Dendritic cell treated with granulocyte-macrophage colony-stimulating factor and Interleukin-4, amounts not matched to agents 40 ng/mL and 50 ng/mL, for 4 days (primary cell): ENCODE measurements at regions not wholly inside any gene's neighbourhood (a gene's known extent, or its start where the extent isn't known, plus 50 kb on each side); places are given as distances from the start of the nearest gene placed in this dataset.

ENCODE experiments used
- H3K27ac Mint-ChIP-seq: one replicate; pipeline ENCODE4 v1.8.0; 2022; ENCODE audit warnings: mild to moderate bottlenecking, mixed read lengths
- H3K27me3 Mint-ChIP-seq: one replicate; pipeline ENCODE4 v1.8.0; 2022; ENCODE audit warnings: mild to moderate bottlenecking, mixed read lengths
- H3K36me3 Mint-ChIP-seq: one replicate; pipeline ENCODE4 v1.8.0; 2022; ENCODE audit warnings: low read depth, mixed read lengths
- H3K4me1 Mint-ChIP-seq: one replicate; pipeline ENCODE4 v1.8.0; 2022; ENCODE audit warnings: low read depth, mixed read lengths
- H3K4me3 Mint-ChIP-seq: one replicate; pipeline ENCODE4 v1.8.0; 2022; ENCODE audit warnings: mild to moderate bottlenecking, moderate library complexity, mixed read lengths
- H3K9me3 Mint-ChIP-seq: one replicate; pipeline ENCODE4 v1.8.0; 2022; ENCODE audit warnings: mixed read lengths
- intact Hi-C: fragments of 100-400 bp; cut with micrococcal nuclease; formaldehyde crosslinking; loops from one replicate; pipeline ENCODE4 v1.15.0; 2022

DNA sequence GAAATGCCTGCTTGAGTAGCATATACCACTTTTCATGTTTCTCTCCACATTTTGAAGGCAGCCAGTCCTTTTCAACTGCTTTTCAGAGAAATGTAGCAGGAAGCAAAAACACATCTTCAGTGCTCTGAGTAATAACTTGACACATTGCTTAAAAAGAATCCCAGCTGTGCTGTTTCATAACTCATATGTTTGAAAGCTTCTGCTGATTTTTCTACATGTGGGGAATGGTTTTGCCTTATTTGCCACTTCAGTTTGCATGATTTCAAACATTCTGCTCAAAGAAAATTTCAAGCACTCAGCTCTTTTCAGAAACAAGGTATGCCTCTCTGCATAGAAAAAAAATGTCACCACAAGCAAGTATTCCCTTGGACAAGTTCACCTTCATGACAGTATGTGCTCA, 732.8 kb downstream of the POM121L12 start:
- intact Hi-C loops: no loop called here
- peaks cover 69% of the 10 kb centered on the region for H3K9me3 Mint-ChIP-seq
- H3K27me3 Mint-ChIP-seq: no peaks in the 10 kb centered on the region
- no peaks in the 10 kb centered on the region for H3K4me1 Mint-ChIP-seq
- H3K4me3 Mint-ChIP-seq: no peak overlapping the region
- H3K27ac Mint-ChIP-seq: no peak overlapping the region
- H3K36me3 Mint-ChIP-seq: no peaks in the 10 kb centered on the region

GRCh38 chr7:53771701-53772100, 736.3 kb downstream of the POM121L12 start:
- Mint-ChIP-seq H3K4me1 (no peaks in the 10 kb centered on the region), H3K9me3 (peaks cover 51% of the 10 kb centered on the region), H3K36me3 (no peaks in the 10 kb centered on the region), H3K27ac (no peak overlapping the region), H3K27me3 (no peaks in the 10 kb centered on the region), H3K4me3 (no peak overlapping the region)
- intact Hi-C loops: no loop called here

DNA sequence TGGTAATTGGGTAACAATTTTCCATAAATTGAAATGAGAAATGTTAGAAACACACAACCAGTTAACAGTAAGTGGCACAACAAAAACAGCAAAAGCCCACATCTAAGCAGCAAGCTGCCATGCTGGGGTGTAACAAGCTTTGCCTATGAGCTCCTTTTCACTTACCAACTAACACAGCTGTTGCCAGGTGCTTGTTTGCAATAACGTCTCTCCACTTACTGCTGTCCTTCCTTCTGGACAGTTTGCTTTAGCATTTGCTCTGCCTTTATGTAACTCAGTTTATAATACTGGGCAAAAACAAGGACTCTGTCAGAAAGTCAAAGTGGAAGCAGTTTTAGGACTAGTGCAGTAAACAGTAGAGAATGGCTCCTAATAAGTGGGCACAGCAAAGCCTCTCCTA, 740.9 kb downstream of the POM121L12 start:
- no peaks in the 10 kb centered on the region for H3K4me1 Mint-ChIP-seq
- H3K27ac Mint-ChIP-seq: no peak overlapping the region
- H3K9me3 Mint-ChIP-seq: peaks cover 25% of the 10 kb centered on the region
- no peaks in the 10 kb centered on the region for H3K36me3 Mint-ChIP-seq
- no peak overlapping the region for H3K4me3 Mint-ChIP-seq
- intact Hi-C loops: no loop called here
- no peaks in the 10 kb centered on the region for H3K27me3 Mint-ChIP-seq

GRCh38 chr7:53789741-53790140, 752.4 kb upstream of the VSTM2A start:
- Mint-ChIP-seq H3K4me1 (no peaks in the 10 kb centered on the region), H3K27me3 (no peaks in the 10 kb centered on the region), H3K4me3 (no peak overlapping the region), H3K36me3 (no peaks in the 10 kb centered on the region), H3K9me3 (peaks cover 30% of the 10 kb centered on the region), H3K27ac (no peak overlapping the region)
- intact Hi-C loops: no loop called here

- H3K27me3 Mint-ChIP-seq: no peaks in the 10 kb centered on the region
- no peak overlapping the region for H3K4me3 Mint-ChIP-seq
- intact Hi-C loops: no loop called here
- peaks cover 70% of the 10 kb centered on the region for H3K9me3 Mint-ChIP-seq
- no peaks in the 10 kb centered on the region for H3K4me1 Mint-ChIP-seq
- no peaks in the 10 kb centered on the region for H3K36me3 Mint-ChIP-seq
- no peak overlapping the region for H3K27ac Mint-ChIP-seq
Observed at GRCh38 chr7:53794816-53795215, 747.4 kb upstream of the VSTM2A start.

DNA sequence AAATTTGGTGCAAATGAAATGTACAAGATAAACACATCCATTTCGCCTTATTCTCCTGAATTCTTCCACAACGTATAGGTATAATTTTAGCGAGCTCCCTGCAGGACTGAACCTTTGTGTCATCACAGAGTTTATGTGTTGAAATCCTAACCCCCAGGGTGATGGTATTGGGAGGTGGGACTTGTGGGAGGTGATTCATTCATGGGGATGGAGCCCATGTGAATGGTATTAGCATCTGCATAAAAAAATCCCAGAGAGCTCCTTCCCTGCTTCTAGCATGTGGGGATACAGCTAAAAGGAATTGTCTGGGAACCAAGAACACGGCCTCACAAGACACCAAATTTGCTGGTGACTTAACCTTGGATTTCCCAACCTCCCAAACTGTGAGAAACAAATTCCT, 741.4 kb upstream of the VSTM2A start:
- Mint-ChIP-seq H3K27me3 (no peaks in the 10 kb centered on the region), H3K27ac (no peak overlapping the region), H3K4me3 (no peak overlapping the region), H3K9me3 (peaks cover 44% of the 10 kb centered on the region), H3K4me1 (no peaks in the 10 kb centered on the region), H3K36me3 (no peaks in the 10 kb centered on the region)
- intact Hi-C loops: no loop called here

GRCh38 chr7:53806119-53806518, 736.1 kb upstream of the VSTM2A start:
- no peak overlapping the region for H3K27ac Mint-ChIP-seq
- H3K4me3 Mint-ChIP-seq: no peak overlapping the region
- H3K4me1 Mint-ChIP-seq: no peaks in the 10 kb centered on the region
- H3K27me3 Mint-ChIP-seq: no peaks in the 10 kb centered on the region
- intact Hi-C loops: no loop called here
- peaks cover 18% of the 10 kb centered on the region for H3K9me3 Mint-ChIP-seq
- H3K36me3 Mint-ChIP-seq: no peaks in the 10 kb centered on the region

DNA sequence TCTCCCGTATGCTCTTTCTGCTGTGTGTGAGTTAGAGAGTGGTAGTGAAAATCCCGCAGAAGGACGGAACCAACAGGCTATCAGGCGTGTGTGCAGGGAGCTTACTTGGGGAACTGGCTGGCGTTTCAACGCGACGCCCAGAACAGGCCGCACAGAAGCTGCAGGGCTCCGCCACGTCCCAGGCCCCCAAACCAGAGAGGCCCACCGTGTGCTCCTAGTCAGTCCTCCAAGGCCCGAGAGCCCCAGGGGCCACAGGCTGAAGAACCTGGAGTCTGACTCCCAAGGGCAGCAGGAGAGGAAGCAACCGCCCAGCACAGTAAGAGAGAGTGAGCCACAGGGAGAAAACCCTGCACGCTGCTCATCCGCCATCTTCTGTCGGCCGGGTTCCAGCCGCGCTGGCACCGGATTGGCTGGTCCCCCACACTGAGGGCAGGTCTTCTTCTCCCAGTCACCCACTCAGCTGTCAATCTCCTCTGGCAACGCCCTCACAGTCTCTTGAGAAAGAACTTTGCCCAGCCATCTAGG, 730.6 kb upstream of the VSTM2A start:
- peaks cover 41% of the 10 kb centered on the region for H3K9me3 Mint-ChIP-seq
- no peaks in the 10 kb centered on the region for H3K4me1 Mint-ChIP-seq

DNA sequence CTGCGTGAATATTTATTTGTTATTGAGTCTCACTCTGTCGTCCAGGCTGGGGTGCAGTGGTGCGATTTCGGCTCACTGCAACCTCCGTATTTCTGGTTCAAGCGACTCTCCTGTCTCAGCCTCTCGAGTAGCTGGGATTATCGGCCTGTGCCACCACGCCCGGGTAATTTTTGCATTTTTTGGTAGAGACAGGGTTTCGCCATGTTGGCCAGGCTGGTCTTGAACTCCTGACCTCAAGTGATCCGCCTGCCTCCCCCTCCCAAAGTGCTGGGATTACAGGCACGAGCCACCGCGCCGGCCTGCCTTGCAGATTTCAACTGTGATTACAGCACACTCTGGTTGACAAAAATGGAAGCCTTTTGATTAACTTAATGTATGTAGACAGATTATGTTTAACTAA, 730.0 kb upstream of the VSTM2A start:
- H3K4me1 Mint-ChIP-seq: no peaks in the 10 kb centered on the region
- no peaks in the 10 kb centered on the region for H3K27me3 Mint-ChIP-seq
- no peak overlapping the region for H3K4me3 Mint-ChIP-seq
- no peaks in the 10 kb centered on the region for H3K36me3 Mint-ChIP-seq
- intact Hi-C loops: no loop called here
- H3K9me3 Mint-ChIP-seq: peaks cover 42% of the 10 kb centered on the region
- no peak overlapping the region for H3K27ac Mint-ChIP-seq

More for the DNA sequence above, 730.6 kb upstream of the VSTM2A start:
- peak overlapping the region; percentile 30 for H3K4me3 Mint-ChIP-seq
- intact Hi-C loops: no loop called here
- no peak overlapping the region for H3K27ac Mint-ChIP-seq
- no peaks in the 10 kb centered on the region for H3K36me3 Mint-ChIP-seq
- no peaks in the 10 kb centered on the region for H3K27me3 Mint-ChIP-seq

- H3K27me3 Mint-ChIP-seq: no peaks in the 10 kb centered on the region
- H3K4me3 Mint-ChIP-seq: no peak overlapping the region
- H3K9me3 Mint-ChIP-seq: peaks cover 54% of the 10 kb centered on the region
- intact Hi-C loops: no loop called here
- H3K36me3 Mint-ChIP-seq: no peaks in the 10 kb centered on the region
- H3K4me1 Mint-ChIP-seq: no peaks in the 10 kb centered on the region
- H3K27ac Mint-ChIP-seq: no peak overlapping the region
Observed at GRCh38 chr7:53835301-53835700, 706.9 kb upstream of the VSTM2A start.

DNA sequence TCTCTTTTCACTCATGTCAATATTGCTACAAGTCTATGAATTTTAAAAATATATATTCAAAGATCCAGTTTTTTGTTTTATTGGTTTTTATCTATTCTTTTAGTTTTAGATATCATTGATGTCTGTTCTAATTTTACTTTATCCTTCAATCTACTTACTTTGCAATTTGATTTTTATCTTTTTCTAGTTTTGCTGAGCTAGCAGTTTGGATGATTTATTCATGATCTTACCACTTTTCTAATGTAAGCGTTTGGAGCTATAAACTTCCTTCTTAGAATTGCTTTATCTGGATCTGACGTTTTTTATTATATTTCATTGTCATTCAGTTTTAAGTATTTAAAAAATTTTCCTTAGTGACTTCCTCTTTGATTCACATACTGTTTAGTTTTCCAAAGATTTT, 664.5 kb upstream of the VSTM2A start:
- Mint-ChIP-seq H3K4me1 (no peaks in the 10 kb centered on the region), H3K9me3 (peaks cover 41% of the 10 kb centered on the region)

GRCh38 chr7:53900856-53901528, 641.2 kb upstream of the VSTM2A start:
- no peaks in the 10 kb centered on the region for H3K4me1 Mint-ChIP-seq
- intact Hi-C loops: no loop called here
- H3K36me3 Mint-ChIP-seq: no peaks in the 10 kb centered on the region
- no peak overlapping the region for H3K4me3 Mint-ChIP-seq
- peaks cover 67% of the 10 kb centered on the region for H3K9me3 Mint-ChIP-seq
- H3K27ac Mint-ChIP-seq: no peak overlapping the region
- no peaks in the 10 kb centered on the region for H3K27me3 Mint-ChIP-seq

More for the DNA sequence above, 664.5 kb upstream of the VSTM2A start:
- no peaks in the 10 kb centered on the region for H3K27me3 Mint-ChIP-seq
- H3K4me3 Mint-ChIP-seq: no peak overlapping the region
- no peak overlapping the region for H3K27ac Mint-ChIP-seq
- H3K36me3 Mint-ChIP-seq: no peaks in the 10 kb centered on the region
- intact Hi-C loops: no loop called here

DNA sequence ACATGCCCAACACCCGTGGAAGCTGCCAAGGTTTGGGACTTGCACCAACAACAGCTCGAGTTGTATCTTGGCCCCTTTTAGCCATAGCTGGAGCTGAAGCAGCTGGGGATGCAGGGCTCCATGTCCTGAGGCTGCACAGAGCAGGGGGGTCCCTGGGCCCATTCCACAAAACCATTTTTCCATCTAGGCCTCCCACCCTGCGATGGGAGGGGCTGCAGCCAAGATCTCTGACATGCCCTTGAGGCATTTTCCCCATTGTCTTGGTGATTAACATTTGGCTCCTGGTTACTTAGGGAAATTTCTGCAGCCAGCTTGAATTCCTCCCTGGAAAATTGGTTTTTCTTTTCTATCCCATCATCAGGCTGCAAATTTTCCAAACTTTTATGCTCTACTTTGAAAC, 637.8 kb upstream of the VSTM2A start:
- Mint-ChIP-seq H3K9me3 (peaks cover 83% of the 10 kb centered on the region), H3K36me3 (no peaks in the 10 kb centered on the region), H3K27ac (no peak overlapping the region), H3K27me3 (no peaks in the 10 kb centered on the region), H3K4me1 (no peaks in the 10 kb centered on the region), H3K4me3 (no peak overlapping the region)
- intact Hi-C loops: no loop called here

DNA sequence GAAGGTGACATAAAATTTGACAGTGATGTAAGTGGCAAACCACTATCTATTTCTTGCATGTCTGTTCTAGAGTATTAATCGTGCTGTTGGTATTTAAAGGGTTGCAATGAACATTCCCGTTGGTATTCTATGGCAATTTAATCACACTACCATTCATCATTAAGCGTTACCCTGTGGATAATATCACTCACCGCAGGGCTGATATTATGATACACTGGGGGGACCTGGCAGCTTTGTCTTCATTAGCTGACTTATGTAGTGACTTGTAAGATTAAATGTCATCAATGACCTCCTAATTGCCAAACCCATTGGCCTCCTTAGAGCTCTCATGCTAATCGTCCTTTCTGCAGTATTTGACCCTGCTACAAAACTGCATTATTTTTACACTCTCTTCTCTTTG, 624.5 kb upstream of the VSTM2A start:
- no peaks in the 10 kb centered on the region for H3K4me1 Mint-ChIP-seq
- no peak overlapping the region for H3K4me3 Mint-ChIP-seq
- H3K27ac Mint-ChIP-seq: no peak overlapping the region
- no peaks in the 10 kb centered on the region for H3K27me3 Mint-ChIP-seq
- intact Hi-C loops: no loop called here
- peaks cover 54% of the 10 kb centered on the region for H3K9me3 Mint-ChIP-seq
- no peaks in the 10 kb centered on the region for H3K36me3 Mint-ChIP-seq

GRCh38 chr7:53920011-53920410, 622.2 kb upstream of the VSTM2A start:
- intact Hi-C loops: no loop called here
- Mint-ChIP-seq H3K36me3 (no peaks in the 10 kb centered on the region), H3K4me1 (no peaks in the 10 kb centered on the region), H3K27me3 (no peaks in the 10 kb centered on the region), H3K27ac (no peak overlapping the region), H3K4me3 (no peak overlapping the region), H3K9me3 (peaks cover 44% of the 10 kb centered on the region)
